HCT116 (cell line): ENCODE measurements at regions not wholly inside any gene's neighbourhood (a gene's known extent, or its start where the extent isn't known, plus 50 kb on each side); places are given as distances from the start of the nearest gene placed in this dataset.

Experiments used
- ATAC-seq: fragments of 200-7000 bp; cut with Tn5 transposase; 2 replicates; pipeline ENCODE4 v1.9.1; 2020; ENCODE audit warnings: mild to moderate bottlenecking, moderate library complexity
- BruUV-seq: library from RNA; stranded (reverse); fragments of 400-500 nt; replicated peaks from 2 replicates; lab custom pipeline; 2021; lab: Mats Ljungman, UMichigan
- CTCF ChIA-PET: fragments of 300-600 bp; sonication (Branson Sonifier 250); formaldehyde crosslinking; loops from one replicate; lab custom pipeline; 2021; ENCODE audit warnings: antibody characterized with exemption; lab: Charles Lee
- POLR2A ChIA-PET: fragments of 300-600, 350-600 bp; sonication (Branson Sonifier 250); formaldehyde crosslinking; loops from one replicate; lab custom pipeline; 2021; ENCODE audit warnings: antibody characterized with exemption; lab: Charles Lee
- RAD21 ChIA-PET, 2 experiments: fragments of 300-600 bp; sonication (Branson Sonifier 250); formaldehyde crosslinking; loops; one replicate each; lab custom pipeline; 2023; ENCODE audit warnings: low total read pairs in 2 of 2; ENCODE audit not compliant: uncharacterized antibody in 2 of 2, unreplicated experiment in 2 of 2, low non-redundant PET in 1 of 2; lab: Charles Lee
- DNase-seq: peaks from one replicate; pipeline ENCODE4 v3.0.0-alpha.2; 2010; ENCODE audit warnings: low read depth, low spot score
- H2AFZ ChIP-seq: fragments of 200-600 bp; shearing (Covaris generic), sonication (generic); 2 replicates; pipeline ENCODE4 v1.6.1; 2017; ENCODE audit warnings: low read depth, mixed run types, mixed read lengths, antibody characterized with exemption, low read length; ENCODE audit not compliant: poor library complexity, severe bottlenecking
- H3K27ac ChIP-seq: 2 replicates; pipeline ENCODE4 v1.5.1; 2012; ENCODE audit warnings: low read depth, low read length
- H3K27me3 ChIP-seq: fragments of 200-600 bp; sonication (generic); 2 replicates; pipeline ENCODE4 v1.6.1; 2016; ENCODE audit warnings: mixed run types, low read length, mixed read lengths; ENCODE audit not compliant: insufficient read depth
- H3K36me3 ChIP-seq, 2 experiments: fragments of 200-500 bp in 1 of 2; fragments of 200-600 bp in 1 of 2; sonication (Bioruptor generic) in 1 of 2; sonication (generic) in 1 of 2; 2 replicates each; pipeline versions ENCODE4 v1.5.1 to v1.6.1; 2014 to 2016; ENCODE audit warnings: low read length in 2 of 2, inconsistent platforms in 1 of 2, mixed read lengths in 1 of 2, mixed run types in 1 of 2; ENCODE audit not compliant: insufficient read depth in 2 of 2, control insufficient read depth in 1 of 2
- H3K4me1 ChIP-seq, 2 experiments: fragments of 200-600 bp in 1 of 2; sonication (generic) in 1 of 2; 2 replicates each; pipeline versions ENCODE4 v1.5.1 to v1.6.1; 2012 to 2017; ENCODE audit warnings: low read length in 2 of 2, inconsistent platforms in 1 of 2, mild to moderate bottlenecking in 1 of 2, mixed read lengths in 1 of 2, mixed run types in 1 of 2, moderate library complexity in 1 of 2; ENCODE audit not compliant: insufficient read depth in 2 of 2, control insufficient read depth in 1 of 2
- H3K4me2 ChIP-seq: fragments of 200-600 bp; sonication (generic); 2 replicates; pipeline ENCODE4 v1.6.1; 2017; ENCODE audit warnings: mixed run types, low read length, mixed read lengths
- H3K4me3 ChIP-seq, 2 experiments: fragments of 200-600 bp in 1 of 2; sonication (generic) in 1 of 2; replicated peaks in 1 of 2; 2 replicates each; pipeline ENCODE4 v1.5.1; 2011 to 2016; ENCODE audit warnings: low read length in 2 of 2, control low read depth in 1 of 2, low read depth in 1 of 2, mild to moderate bottlenecking in 1 of 2, mixed read lengths in 1 of 2, mixed run types in 1 of 2
- H3K79me2 ChIP-seq: fragments of 200-600 bp; sonication (generic); 2 replicates; pipeline ENCODE4 v1.6.1; 2017; ENCODE audit warnings: mild to moderate bottlenecking, mixed run types, low read length, moderate library complexity, mixed read lengths; ENCODE audit not compliant: insufficient read depth
- H3K9ac ChIP-seq: fragments of 200-600 bp; sonication (generic); 2 replicates; pipeline ENCODE4 v1.6.1; 2016; ENCODE audit warnings: low read length, mixed read lengths
- H3K9me2 ChIP-seq: fragments of 200-600 bp; sonication (generic), shearing (Covaris generic); 2 replicates; pipeline ENCODE4 v1.6.1; 2017; ENCODE audit warnings: mixed run types, mild to moderate bottlenecking, moderate library complexity; ENCODE audit not compliant: insufficient read depth
- H3K9me3 ChIP-seq, 2 experiments: fragments of 200-500 bp in 1 of 2; fragments of 200-600 bp in 1 of 2; sonication (Bioruptor generic) in 1 of 2; sonication (generic) in 1 of 2; 2 replicates each; pipeline ENCODE4 v1.6.1; 2014 to 2017; ENCODE audit warnings: low read length in 2 of 2, mixed read lengths in 2 of 2, inconsistent platforms in 1 of 2, low read depth in 1 of 2, mild to moderate bottlenecking in 1 of 2, mixed run types in 1 of 2, moderate library complexity in 1 of 2; ENCODE audit not compliant: control insufficient read depth in 1 of 2, insufficient read depth in 1 of 2
- H4K20me1 ChIP-seq: fragments of 200-600 bp; sonication (generic), shearing (Covaris generic); 2 replicates; pipeline ENCODE4 v1.6.1; 2017; ENCODE audit warnings: mixed run types, mild to moderate bottlenecking, moderate library complexity; ENCODE audit not compliant: insufficient read depth
- ATF3 ChIP-seq: IDR thresholded peaks from 2 replicates; pipeline ENCODE4 v1.6.1; 2012
- CEBPB ChIP-seq: IDR thresholded peaks from 2 replicates; pipeline ENCODE4 v1.6.1; 2012; ENCODE audit warnings: low read depth
- CTCF ChIP-seq, 3 experiments: fragments of 200-600 bp in 1 of 3; sonication (generic) in 1 of 3; IDR thresholded peaks in 2 of 3; conservative IDR thresholded peaks in 1 of 3; 2 replicates each; pipeline ENCODE4 v1.5.1; 2012 to 2017; ENCODE audit warnings: low read depth in 2 of 3, low read length in 2 of 3, antibody characterized with exemption in 1 of 3, borderline replicate concordance in 1 of 3, control low read depth in 1 of 3, mild to moderate bottlenecking in 1 of 3, mixed read lengths in 1 of 3, mixed run types in 1 of 3, moderate library complexity in 1 of 3; ENCODE audit not compliant: insufficient read depth in 1 of 3
- EZH2 ChIP-seq: fragments of 200-600 bp; sonication (generic); IDR thresholded peaks from 2 replicates; pipeline ENCODE4 v1.6.1; 2017; ENCODE audit warnings: antibody characterized with exemption, mixed run types
- EZH2phosphoT487 ChIP-seq: fragments of 200-600 bp; IDR thresholded peaks from 2 replicates; pipeline ENCODE4 v1.6.1; 2018; ENCODE audit warnings: antibody characterized with exemption, borderline replicate concordance
- FOSL1 ChIP-seq: IDR thresholded peaks from 2 replicates; pipeline ENCODE4 v1.6.1; 2012; ENCODE audit warnings: low read depth
- POLR2AphosphoS5 ChIP-seq: IDR thresholded peaks from 2 replicates; pipeline ENCODE4 v1.6.1; 2011; ENCODE audit warnings: mild to moderate bottlenecking, low read depth, low read length, moderate library complexity
- RAD21 ChIP-seq: IDR thresholded peaks from 2 replicates; pipeline ENCODE4 v1.6.1; 2012; ENCODE audit warnings: low read depth, mild to moderate bottlenecking
- SP1 ChIP-seq: IDR thresholded peaks from 2 replicates; pipeline ENCODE4 v1.6.1; 2012; ENCODE audit warnings: low read depth
- SRF ChIP-seq: IDR thresholded peaks from 2 replicates; pipeline ENCODE4 v1.6.1; 2012; ENCODE audit warnings: low read depth
- TCF7L2 ChIP-seq: IDR thresholded peaks from 2 replicates; pipeline ENCODE4 v1.7.0; 2011; ENCODE audit warnings: borderline replicate concordance, inconsistent platforms; ENCODE audit not compliant: insufficient read depth, insufficient read length; ENCODE audit errors: extremely low read depth
- YY1 ChIP-seq: IDR thresholded peaks from 2 replicates; pipeline ENCODE4 v1.6.1; 2011; ENCODE audit warnings: low read length, low read depth, moderate library complexity, mild to moderate bottlenecking; ENCODE audit not compliant: insufficient replicate concordance; ENCODE audit errors: extremely low read depth
- ZFX ChIP-seq: fragments of 450-650 bp; IDR thresholded peaks from 2 replicates; pipeline ENCODE4 v1.6.1; 2017
- ZNF274 ChIP-seq: fragments of 200-500 bp; sonication (Bioruptor generic); IDR thresholded peaks from 2 replicates; pipeline ENCODE4 v1.6.1; 2014; ENCODE audit warnings: mild to moderate bottlenecking, low read depth, low read length, inconsistent platforms
- intact Hi-C: fragments of 100-400 bp; cut with micrococcal nuclease; formaldehyde crosslinking; loops from 2 replicates; pipeline ENCODE4 v1.10.0; 2022

GRCh38 chr7:79778786-79779770, 325.6 kb upstream of the MAGI2 start:
- no peaks in the 10 kb centered on the region for H3K36me3 ChIP-seq
- POLR2A ChIA-PET: no interaction called here
- no peak overlapping the region for H2AFZ ChIP-seq
- no peak overlapping the region for H3K27ac ChIP-seq
- H3K9me2 ChIP-seq: no peaks in the 10 kb centered on the region
- CTCF ChIA-PET: no interaction called here
- no peak overlapping the region for H3K9ac ChIP-seq
- H3K4me1 ChIP-seq: 0 out of 4 replicates have a peak, but pooled peaks cover 0 to 3% of the 10 kb centered on the region in 2 experiments
- no peaks in the 10 kb centered on the region for H3K27me3 ChIP-seq
- H3K79me2 ChIP-seq: no peaks in the 10 kb centered on the region
- TF ChIP-seq YY1 (no peak), CTCF (IDR thresholded peaks at IDR 0.05 in 2 of 3, conservative IDR thresholded peaks at IDR 0.05 in 1 of 3; ENCODE audit: borderline replicate concordance in 1 of 3, insufficient read depth in 1 of 3, low read depth in 2 of 3, low read length in 2 of 3) (no peak), SRF (no peak), SP1 (no peak)
- H3K9me3 ChIP-seq: no peaks in the 10 kb centered on the region
- intact Hi-C loops: no loop called here
- H3K4me3 ChIP-seq: no peak overlapping the region
- H3K4me2 ChIP-seq: no peak overlapping the region
- DNase-seq: no peak
- ATAC-seq: no peak
- no TSS peak for BruUV-seq
- RAD21 ChIA-PET: no interaction called here
- H4K20me1 ChIP-seq: no peaks in the 10 kb centered on the region

DNA sequence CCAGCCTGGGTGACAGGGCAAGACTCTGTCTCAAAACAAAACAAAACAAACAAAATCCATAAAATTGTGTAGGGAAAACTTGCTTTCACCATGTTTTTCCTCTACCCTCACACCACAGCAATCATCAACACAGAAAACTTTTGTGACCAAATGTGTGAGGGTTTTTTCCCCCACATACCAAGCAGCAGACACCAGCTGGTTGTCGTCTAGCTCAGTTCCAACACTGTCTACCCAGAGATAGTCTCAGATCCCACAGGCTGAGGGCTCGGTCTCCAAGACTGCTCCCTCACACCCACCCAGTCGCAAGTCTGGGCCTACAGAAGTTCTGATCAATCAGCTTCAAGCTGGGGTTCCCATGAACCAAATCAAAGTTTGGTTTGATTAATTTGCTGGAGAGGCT, 322.4 kb upstream of the MAGI2 start:
- intact Hi-C loops: no loop called here
- Histone ChIP-seq H3K9me2 (no peaks in the 10 kb centered on the region), H3K79me2 (no peaks in the 10 kb centered on the region), H3K36me3 (no peaks in the 10 kb centered on the region), H4K20me1 (no peaks in the 10 kb centered on the region), H3K4me1 (0 out of 4 replicates have a peak, but pooled peaks cover 0 to 3% of the 10 kb centered on the region in 2 experiments), H2AFZ (no peak overlapping the region), H3K4me3 (no peak overlapping the region), H3K9ac (no peak overlapping the region), H3K27me3 (no peaks in the 10 kb centered on the region), H3K4me2 (no peak overlapping the region), H3K9me3 (no peaks in the 10 kb centered on the region), H3K27ac (no peak overlapping the region)
- ATAC-seq (no peak), DNase-seq (no peak)
- CTCF ChIA-PET: no interaction called here
- POLR2A ChIA-PET: no interaction called here
- BruUV-seq: no TSS peak
- RAD21 ChIA-PET: no interaction called here
- TF ChIP-seq CTCF (IDR thresholded peaks at IDR 0.05 in 2 of 3, conservative IDR thresholded peaks at IDR 0.05 in 1 of 3; ENCODE audit: borderline replicate concordance in 1 of 3, insufficient read depth in 1 of 3, low read depth in 2 of 3, low read length in 2 of 3): no peak
- no peak for TF ChIP-seq EZH2
- TF ChIP-seq ZFX: no peak
- no peak for TF ChIP-seq FOSL1
- no peak for TF ChIP-seq POLR2AphosphoS5
- no peak for TF ChIP-seq RAD21
- no peak for TF ChIP-seq ATF3
- no peak for TF ChIP-seq ZNF274
- no peak for TF ChIP-seq EZH2phosphoT487
- no peak for TF ChIP-seq CEBPB
- no peak for TF ChIP-seq SP1
- no peak for TF ChIP-seq TCF7L2
